OCI-M1 (cell line): ENCODE measurements at regions not wholly inside any gene's neighbourhood (a gene's known extent, or its start where the extent isn't known, plus 50 kb on each side); places are given as distances from the start of the nearest gene placed in this dataset.
"Not testable (repeated sequence)": the region's sequence is repeated elsewhere in the genome, so short reads cannot be mapped to it uniquely, and the experiment has no call there.

Source experiments
- DNase-seq: peaks from one replicate; lab custom pipeline; 2025; lab: John Stamatoyannopoulos, UW

GRCh38 chr6:145274083-145274482, 461.2 kb downstream of the EPM2A start:
- no peak for DNase-seq

GRCh38 chr6:145275019-145275418, 460.3 kb downstream of the EPM2A start:
- DNase-seq = no peak

- DNase-seq = no peak
Measured at GRCh38 chr6:145275787-145276186, 459.5 kb downstream of the EPM2A start.

- no peak for DNase-seq
Measured at GRCh38 chr6:145276756-145277155, 458.6 kb downstream of the EPM2A start.

- no peak for DNase-seq
Measured at GRCh38 chr6:145277358-145278086, 457.8 kb downstream of the EPM2A start.

GRCh38 chr6:145278163-145278807, 457.0 kb downstream of the EPM2A start:
- DNase-seq = no peak

- no peak for DNase-seq
Measured at GRCh38 chr6:145279551-145279950, 455.8 kb downstream of the EPM2A start.

GRCh38 chr6:145279993-145280392, 455.3 kb downstream of the EPM2A start:
- no peak for DNase-seq

GRCh38 chr6:145283209-145283608, 452.1 kb downstream of the EPM2A start:
- not testable (repeated sequence) for DNase-seq

- DNase-seq = no peak
Measured at GRCh38 chr6:145283856-145284255, 451.5 kb downstream of the EPM2A start.

- no peak for DNase-seq
Measured at GRCh38 chr6:145286916-145287315, 448.4 kb downstream of the EPM2A start.

- DNase-seq = no peak
Measured at GRCh38 chr6:145289573-145289972, 445.7 kb downstream of the EPM2A start.

GRCh38 chr6:145290122-145290521, 445.2 kb downstream of the EPM2A start:
- DNase-seq = no peak

GRCh38 chr6:145292066-145292465, 443.3 kb downstream of the EPM2A start:
- no peak for DNase-seq

GRCh38 chr6:145294942-145295341, 440.4 kb downstream of the EPM2A start:
- DNase-seq = no peak

GRCh38 chr6:145295746-145296145, 439.6 kb downstream of the EPM2A start:
- DNase-seq = no peak

GRCh38 chr6:145305670-145306069, 429.6 kb downstream of the EPM2A start:
- DNase-seq = no peak

- no peak for DNase-seq
Measured at GRCh38 chr6:145306489-145306888, 428.8 kb downstream of the EPM2A start.

- DNase-seq = no peak
Measured at GRCh38 chr6:145309842-145310535, 425.3 kb downstream of the EPM2A start.

GRCh38 chr6:145312481-145312880, 422.8 kb downstream of the EPM2A start:
- DNase-seq = no peak

- DNase-seq = no peak
Measured at GRCh38 chr6:145313041-145313855, 422.1 kb downstream of the EPM2A start.

- DNase-seq = no peak
Measured at GRCh38 chr6:145315982-145316600, 419.2 kb downstream of the EPM2A start.
